ENCODE measurements at regions not wholly inside any gene's neighbourhood (a gene's known extent, or its start where the extent isn't known, plus 50 kb on each side); places are given as distances from the start of the nearest gene placed in this dataset.

GRCh38 chr10:59104186-59104585, 72.3 kb upstream of the PHYHIPL start:
- Histone ChIP-seq H3K9ac (ENCODE audit: insufficient read depth in 1 of 2, low read length in 2 of 2) (no peak overlapping the region), H3K27ac (ENCODE audit: low read depth in 1 of 2, low read length in 1 of 2) (no peak overlapping the region), H3K4me3 (no peak overlapping the region), H3K27me3 (ENCODE audit: control insufficient read depth in 3 of 3, insufficient read depth in 3 of 3, low read length in 2 of 3) (no peaks in the 10 kb centered on the region), H3K9me3 (ENCODE audit: control insufficient read depth in 4 of 4, insufficient read depth in 3 of 4, low read length in 3 of 4) (no peaks in the 10 kb centered on the region), H3K4me1 (ENCODE audit: control insufficient read depth in 5 of 5, insufficient read depth in 5 of 5, low read length in 5 of 5) (peaks cover 0 to 5% (median 0%) of the 10 kb centered on the region in 5 donors), H3K36me3 (ENCODE audit: control insufficient read depth in 4 of 4, insufficient read depth in 4 of 4, low read length in 4 of 4) (no peaks in the 10 kb centered on the region)
- 88% methylated on average over 4 of the region's 4 CpGs for WGBS, 2 donors
- DNase-seq (no peak), ATAC-seq (ENCODE audit: insufficient read depth, low FRiP score) (no peak)
- TF ChIP-seq, protein P1, sequence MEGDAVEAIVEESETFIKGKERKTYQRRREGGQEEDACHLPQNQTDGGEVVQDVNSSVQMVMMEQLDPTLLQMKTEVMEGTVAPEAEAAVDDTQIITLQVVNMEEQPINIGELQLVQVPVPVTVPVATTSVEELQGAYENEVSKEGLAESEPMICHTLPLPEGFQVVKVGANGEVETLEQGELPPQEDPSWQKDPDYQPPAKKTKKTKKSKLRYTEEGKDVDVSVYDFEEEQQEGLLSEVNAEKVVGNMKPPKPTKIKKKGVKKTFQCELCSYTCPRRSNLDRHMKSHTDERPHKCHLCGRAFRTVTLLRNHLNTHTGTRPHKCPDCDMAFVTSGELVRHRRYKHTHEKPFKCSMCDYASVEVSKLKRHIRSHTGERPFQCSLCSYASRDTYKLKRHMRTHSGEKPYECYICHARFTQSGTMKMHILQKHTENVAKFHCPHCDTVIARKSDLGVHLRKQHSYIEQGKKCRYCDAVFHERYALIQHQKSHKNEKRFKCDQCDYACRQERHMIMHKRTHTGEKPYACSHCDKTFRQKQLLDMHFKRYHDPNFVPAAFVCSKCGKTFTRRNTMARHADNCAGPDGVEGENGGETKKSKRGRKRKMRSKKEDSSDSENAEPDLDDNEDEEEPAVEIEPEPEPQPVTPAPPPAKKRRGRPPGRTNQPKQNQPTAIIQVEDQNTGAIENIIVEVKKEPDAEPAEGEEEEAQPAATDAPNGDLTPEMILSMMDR (IDR thresholded peaks at IDR 0.05; ENCODE audit: control extremely low read depth, extremely low read depth): no peak

GRCh38 chr10:59106441-59106840, 70.0 kb upstream of the PHYHIPL start:
- Histone ChIP-seq H3K9me3 (ENCODE audit: control insufficient read depth in 4 of 4, insufficient read depth in 3 of 4, low read length in 3 of 4) (no peaks in the 10 kb centered on the region), H3K9ac (ENCODE audit: insufficient read depth in 1 of 2, low read length in 2 of 2) (no peak overlapping the region), H3K4me1 (ENCODE audit: control insufficient read depth in 5 of 5, insufficient read depth in 5 of 5, low read length in 5 of 5) (peaks cover 0 to 5% (median 0%) of the 10 kb centered on the region in 5 donors), H3K27me3 (ENCODE audit: control insufficient read depth in 3 of 3, insufficient read depth in 3 of 3, low read length in 2 of 3) (no peaks in the 10 kb centered on the region), H3K4me3 (no peak overlapping the region), H3K27ac (ENCODE audit: low read depth in 1 of 2, low read length in 1 of 2) (no peak overlapping the region), H3K36me3 (ENCODE audit: control insufficient read depth in 4 of 4, insufficient read depth in 4 of 4, low read length in 4 of 4) (no peaks in the 10 kb centered on the region)
- TF ChIP-seq, protein P1 (IDR thresholded peaks at IDR 0.05; ENCODE audit: control extremely low read depth, extremely low read depth): no peak
- DNase-seq (no peak), ATAC-seq (ENCODE audit: insufficient read depth, low FRiP score) (no peak)
- WGBS, 2 donors: 89 to 91% methylated on average over 1 of the region's 1 CpG

- ATAC-seq (ENCODE audit: insufficient read depth, low FRiP score) (no peak), DNase-seq (no peak)
- peaks cover 0 to 5% (median 0%) of the 10 kb centered on the region in 5 donors for H3K4me1 ChIP-seq (ENCODE audit: control insufficient read depth in 5 of 5, insufficient read depth in 5 of 5, low read length in 5 of 5)
- H3K36me3 ChIP-seq (ENCODE audit: control insufficient read depth in 4 of 4, insufficient read depth in 4 of 4, low read length in 4 of 4): no peaks in the 10 kb centered on the region
- 92 to 93% methylated on average over 1 of the region's 1 CpG for WGBS, 2 donors
- TF ChIP-seq, protein P1 (IDR thresholded peaks at IDR 0.05; ENCODE audit: control extremely low read depth, extremely low read depth): no peak
- H3K27ac ChIP-seq (ENCODE audit: low read depth in 1 of 2, low read length in 1 of 2): no peak overlapping the region
- H3K9me3 ChIP-seq (ENCODE audit: control insufficient read depth in 4 of 4, insufficient read depth in 3 of 4, low read length in 3 of 4): no peaks in the 10 kb centered on the region
- no peak overlapping the region for H3K9ac ChIP-seq (ENCODE audit: insufficient read depth in 1 of 2, low read length in 2 of 2)
- H3K4me3 ChIP-seq: no peak overlapping the region
- H3K27me3 ChIP-seq (ENCODE audit: control insufficient read depth in 3 of 3, insufficient read depth in 3 of 3, low read length in 2 of 3): no peaks in the 10 kb centered on the region
Observed at GRCh38 chr10:59107147-59107546, 69.3 kb upstream of the PHYHIPL start.

DNA sequence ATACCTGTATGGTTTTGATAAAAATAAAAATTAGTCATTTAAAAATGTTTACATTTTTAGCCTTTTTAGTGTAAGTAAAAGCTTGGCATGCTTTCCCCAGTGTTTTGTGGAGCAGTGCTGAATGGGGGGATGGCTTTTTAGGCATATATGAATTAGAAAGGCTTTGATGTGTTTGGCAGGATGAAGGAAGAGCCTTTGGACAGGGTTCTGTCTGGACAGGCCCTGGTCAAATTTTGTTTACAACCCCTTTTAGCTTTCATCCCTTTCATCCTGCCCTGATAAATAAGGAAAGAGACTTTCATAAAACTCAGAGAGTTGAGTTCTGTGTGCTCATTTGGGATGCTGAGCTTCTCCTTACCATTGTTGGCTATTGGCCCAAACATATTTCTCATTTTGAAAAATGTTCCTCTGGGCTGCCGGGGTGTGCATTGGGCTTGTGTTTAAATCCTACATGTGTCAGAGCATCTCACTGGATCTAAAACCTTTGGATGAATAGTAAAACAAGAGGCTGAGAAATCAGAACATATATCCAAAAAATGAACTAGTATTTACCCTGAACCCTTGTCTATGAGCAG, 68.1 kb upstream of the PHYHIPL start:
- TF ChIP-seq, protein P1 (IDR thresholded peaks at IDR 0.05; ENCODE audit: control extremely low read depth, extremely low read depth): no peak
- Histone ChIP-seq H3K27ac (ENCODE audit: low read depth in 1 of 2, low read length in 1 of 2) (no peak overlapping the region), H3K27me3 (ENCODE audit: control insufficient read depth in 3 of 3, insufficient read depth in 3 of 3, low read length in 2 of 3) (no peaks in the 10 kb centered on the region), H3K36me3 (ENCODE audit: control insufficient read depth in 4 of 4, insufficient read depth in 4 of 4, low read length in 4 of 4) (no peaks in the 10 kb centered on the region), H3K4me1 (ENCODE audit: control insufficient read depth in 5 of 5, insufficient read depth in 5 of 5, low read length in 5 of 5) (peaks cover 0 to 5% (median 0%) of the 10 kb centered on the region in 5 donors), H3K9me3 (ENCODE audit: control insufficient read depth in 4 of 4, insufficient read depth in 3 of 4, low read length in 3 of 4) (no peaks in the 10 kb centered on the region), H3K4me3 (no peak overlapping the region), H3K9ac (ENCODE audit: insufficient read depth in 1 of 2, low read length in 2 of 2) (no peak overlapping the region)
- WGBS, 2 donors: 64 to 84% methylated on average over 1 of the region's 1 CpG
- peak in 1 of 3 donors; percentile 33 for DNase-seq
- no peak for ATAC-seq (ENCODE audit: insufficient read depth, low FRiP score)

All from lung (tissue), 11 donors.